Stimulated activated naive B cell treated with anti-CD40 and anti-IgM and Interleukin-4, amounts not matched to agents 10 μg/mL and 1 μg/mL and 100 μg/mL, for 72 hours (primary cell): ENCODE measurements at regions not wholly inside any gene's neighbourhood (a gene's known extent, or its start where the extent isn't known, plus 50 kb on each side); places are given as distances from the start of the nearest gene placed in this dataset.
"Not testable (repeated sequence)": the region's sequence is repeated elsewhere in the genome, so short reads cannot be mapped to it uniquely, and the experiment has no call there.

Source experiments
- ATAC-seq, 2 donors: fragments of 150-1000 bp; cut with Tn5 transposase; replicated peaks; 2 replicates each; pipeline ENCODE4 v1.10.0; 2021; ENCODE audit warnings: moderate library complexity in 1 of 2
- DNase-seq: peaks from one replicate; pipeline ENCODE4 v3.0.0; 2021
- H3K27ac Mint-ChIP-seq: one replicate; pipeline ENCODE4 v1.8.0; 2022; ENCODE audit warnings: mild to moderate bottlenecking, mixed read lengths
- H3K27me3 Mint-ChIP-seq, 2 donors: one replicate each; pipeline ENCODE4 v1.8.0; 2022; ENCODE audit warnings: mixed read lengths in 2 of 2
- H3K36me3 Mint-ChIP-seq, 2 donors: one replicate each; pipeline ENCODE4 v1.8.0; 2022; ENCODE audit warnings: mixed read lengths in 2 of 2, mild to moderate bottlenecking in 1 of 2
- H3K4me1 Mint-ChIP-seq, 2 donors: one replicate each; pipeline ENCODE4 v1.8.0; 2022; ENCODE audit warnings: mixed read lengths in 2 of 2, mild to moderate bottlenecking in 1 of 2
- H3K4me3 Mint-ChIP-seq, 2 donors: one replicate each; pipeline ENCODE4 v1.8.0; 2022; ENCODE audit warnings: mild to moderate bottlenecking in 2 of 2, mixed read lengths in 2 of 2, moderate library complexity in 1 of 2
- H3K9me3 Mint-ChIP-seq, 2 donors: one replicate each; pipeline ENCODE4 v1.8.0; 2022; ENCODE audit warnings: mixed read lengths in 2 of 2, mild to moderate bottlenecking in 1 of 2

DNA sequence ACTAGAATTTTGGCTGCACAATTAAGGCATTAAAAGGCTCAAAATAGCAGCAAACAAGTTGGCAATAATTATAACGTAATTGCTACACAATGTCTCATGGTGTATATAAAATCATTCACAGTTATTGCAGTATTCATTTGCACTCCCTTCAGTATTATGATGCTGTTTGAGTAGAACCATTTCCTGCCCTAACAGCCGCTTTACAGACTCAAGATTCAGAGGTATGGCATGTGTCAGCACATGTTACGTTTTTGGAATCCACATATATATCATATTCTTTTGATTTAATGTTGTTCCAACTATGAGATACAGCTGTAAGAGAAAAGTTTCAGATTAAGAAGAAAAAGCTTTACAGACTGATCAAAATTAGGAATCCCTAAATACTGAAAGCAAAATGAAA, 56.3 kb upstream of the NCKAP5 start:
- Mint-ChIP-seq H3K36me3 (no peaks in the 10 kb centered on the region), H3K27ac (no peak overlapping the region), H3K27me3 (no peaks in the 10 kb centered on the region), H3K4me1 (no peaks in the 10 kb centered on the region), H3K9me3 (peaks cover 11 to 31% of the 10 kb centered on the region in 2 donors), H3K4me3 (no peak overlapping the region)
- DNase-seq = no peak
- no peak for ATAC-seq

DNA sequence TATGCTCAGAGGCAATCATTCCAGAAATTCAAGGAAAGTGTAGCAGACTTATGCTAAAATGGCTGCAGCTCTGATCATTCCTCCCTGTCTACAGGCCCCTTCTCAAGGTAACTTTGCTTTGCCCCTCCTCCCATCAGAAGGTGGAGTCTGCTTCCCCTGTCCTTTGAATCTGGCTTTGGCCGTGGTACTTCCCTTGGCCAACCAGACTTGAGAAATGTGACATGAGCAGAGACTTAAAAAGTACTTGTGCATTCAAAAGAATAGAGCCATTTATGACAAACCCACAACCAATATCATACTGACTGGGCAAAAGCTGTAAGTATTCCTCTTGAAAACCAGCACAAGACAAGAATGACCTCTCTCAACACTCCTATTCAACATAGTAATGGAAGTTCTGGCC, 59.5 kb upstream of the NCKAP5 start:
- ATAC-seq = no peak
- no peaks in the 10 kb centered on the region for H3K36me3 Mint-ChIP-seq
- DNase-seq = no peak
- no peaks in the 10 kb centered on the region for H3K4me1 Mint-ChIP-seq
- no peak overlapping the region for H3K27ac Mint-ChIP-seq
- no peaks in the 10 kb centered on the region for H3K27me3 Mint-ChIP-seq
- peaks cover 10 to 27% of the 10 kb centered on the region in 2 donors for H3K9me3 Mint-ChIP-seq
- H3K4me3 Mint-ChIP-seq = no peak overlapping the region

- no peak overlapping the region for H3K27ac Mint-ChIP-seq
- no peak for DNase-seq
- no peaks in the 10 kb centered on the region for H3K27me3 Mint-ChIP-seq
- peaks cover 3 to 10% of the 10 kb centered on the region in 2 donors for H3K9me3 Mint-ChIP-seq
- no peak for ATAC-seq
- no peaks in the 10 kb centered on the region for H3K4me1 Mint-ChIP-seq
- H3K36me3 Mint-ChIP-seq = no peaks in the 10 kb centered on the region
- no peak overlapping the region for H3K4me3 Mint-ChIP-seq
Observed at GRCh38 chr2:133633309-133633708, 65.0 kb upstream of the NCKAP5 start.

DNA sequence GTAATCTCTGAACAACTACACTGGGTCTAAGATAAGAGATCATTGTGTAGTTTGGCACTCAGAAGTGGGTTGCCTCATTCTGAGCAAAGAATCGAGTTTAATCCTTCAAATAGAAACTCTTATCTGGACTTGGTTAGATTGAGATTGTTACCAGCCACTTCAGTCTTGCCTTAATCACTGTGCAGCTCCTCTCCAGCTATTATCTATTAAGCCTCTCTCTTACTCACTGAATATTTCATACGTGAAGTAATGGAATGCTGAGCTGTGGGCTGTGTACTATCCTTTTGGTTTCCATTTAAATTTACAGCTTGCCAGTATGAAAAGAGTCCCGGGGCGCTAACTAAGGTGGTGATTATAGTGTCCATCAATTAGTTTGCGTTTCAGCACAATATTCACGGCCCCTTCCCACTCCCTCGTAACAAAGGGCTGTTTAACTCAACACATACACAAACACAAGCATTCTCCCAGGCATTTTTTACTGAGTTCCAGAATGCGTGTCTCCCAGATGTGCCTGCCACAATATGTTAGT, 65.7 kb upstream of the NCKAP5 start:
- Mint-ChIP-seq H3K27ac (no peak overlapping the region), H3K9me3 (peaks cover 2 to 4% of the 10 kb centered on the region in 2 donors), H3K36me3 (no peaks in the 10 kb centered on the region), H3K27me3 (no peaks in the 10 kb centered on the region), H3K4me3 (no peak overlapping the region), H3K4me1 (no peaks in the 10 kb centered on the region)
- no peak for ATAC-seq
- no peak for DNase-seq

DNA sequence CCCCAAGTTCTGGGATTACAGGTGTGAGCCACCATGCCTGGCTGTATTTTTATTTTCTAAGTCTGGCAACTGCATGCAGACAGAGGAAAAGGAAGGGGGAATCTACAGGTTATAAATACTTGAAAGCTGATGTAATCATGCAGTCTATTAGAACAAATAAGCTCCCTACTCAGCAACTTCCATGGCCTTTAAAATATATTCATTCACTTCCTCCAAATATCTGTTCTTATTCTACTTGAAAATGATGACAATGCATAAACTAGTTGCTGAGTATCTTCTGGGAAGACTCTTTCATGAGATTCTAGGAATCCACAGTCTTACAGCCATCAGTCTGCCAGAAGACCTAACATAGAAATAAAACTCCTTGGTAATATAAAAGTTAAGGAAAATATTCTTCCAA, 66.9 kb upstream of the NCKAP5 start:
- peaks cover 0 to 4% of the 10 kb centered on the region in 2 donors for H3K9me3 Mint-ChIP-seq
- DNase-seq (no peak), ATAC-seq (no peak)
- no peak overlapping the region for H3K27ac Mint-ChIP-seq
- H3K27me3 Mint-ChIP-seq = no peaks in the 10 kb centered on the region
- no peak overlapping the region for H3K4me3 Mint-ChIP-seq
- no peaks in the 10 kb centered on the region for H3K4me1 Mint-ChIP-seq
- no peaks in the 10 kb centered on the region for H3K36me3 Mint-ChIP-seq

DNA sequence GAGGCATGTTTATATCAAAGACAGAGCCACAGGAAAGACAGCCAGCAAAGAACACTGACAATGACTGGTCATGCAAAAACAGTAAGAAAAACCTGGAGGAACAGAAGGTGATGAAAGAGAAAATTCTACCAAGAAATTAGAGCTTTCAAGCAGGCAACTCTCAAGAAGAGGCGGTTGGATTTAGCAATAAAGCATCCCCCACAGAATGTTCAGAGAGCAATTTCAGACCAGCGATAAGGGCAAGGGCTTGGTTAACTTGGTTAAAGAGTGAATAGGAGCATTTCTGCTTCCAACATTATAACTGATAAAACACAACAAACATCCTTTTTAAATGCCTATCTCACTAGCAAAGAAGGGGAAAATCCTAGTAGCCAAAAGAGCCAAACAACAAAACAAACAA, 68.0 kb upstream of the NCKAP5 start:
- Mint-ChIP-seq H3K4me3 (no peak overlapping the region), H3K4me1 (no peaks in the 10 kb centered on the region), H3K27me3 (no peaks in the 10 kb centered on the region), H3K9me3 (no peaks in the 10 kb centered on the region), H3K36me3 (no peaks in the 10 kb centered on the region), H3K27ac (no peak overlapping the region)
- ATAC-seq (no peak), DNase-seq (no peak)

GRCh38 chr2:133640103-133640502, 71.8 kb upstream of the NCKAP5 start:
- DNase-seq = no peak
- Mint-ChIP-seq H3K36me3 (no peaks in the 10 kb centered on the region), H3K4me1 (no peaks in the 10 kb centered on the region), H3K27ac (no peak overlapping the region), H3K4me3 (no peak overlapping the region), H3K27me3 (peaks cover 4 to 6% of the 10 kb centered on the region in 2 donors), H3K9me3 (peaks cover 0 to 1% of the 10 kb centered on the region in 2 donors)
- no peak for ATAC-seq

- Mint-ChIP-seq H3K4me1 (no peaks in the 10 kb centered on the region), H3K4me3 (no peak overlapping the region), H3K9me3 (peaks cover 0 to 1% of the 10 kb centered on the region in 2 donors), H3K36me3 (no peaks in the 10 kb centered on the region), H3K27ac (no peak overlapping the region), H3K27me3 (peaks cover 4 to 6% of the 10 kb centered on the region in 2 donors)
- ATAC-seq (no peak), DNase-seq (no peak)
Observed at GRCh38 chr2:133641497-133641896, 73.2 kb upstream of the NCKAP5 start.

DNA sequence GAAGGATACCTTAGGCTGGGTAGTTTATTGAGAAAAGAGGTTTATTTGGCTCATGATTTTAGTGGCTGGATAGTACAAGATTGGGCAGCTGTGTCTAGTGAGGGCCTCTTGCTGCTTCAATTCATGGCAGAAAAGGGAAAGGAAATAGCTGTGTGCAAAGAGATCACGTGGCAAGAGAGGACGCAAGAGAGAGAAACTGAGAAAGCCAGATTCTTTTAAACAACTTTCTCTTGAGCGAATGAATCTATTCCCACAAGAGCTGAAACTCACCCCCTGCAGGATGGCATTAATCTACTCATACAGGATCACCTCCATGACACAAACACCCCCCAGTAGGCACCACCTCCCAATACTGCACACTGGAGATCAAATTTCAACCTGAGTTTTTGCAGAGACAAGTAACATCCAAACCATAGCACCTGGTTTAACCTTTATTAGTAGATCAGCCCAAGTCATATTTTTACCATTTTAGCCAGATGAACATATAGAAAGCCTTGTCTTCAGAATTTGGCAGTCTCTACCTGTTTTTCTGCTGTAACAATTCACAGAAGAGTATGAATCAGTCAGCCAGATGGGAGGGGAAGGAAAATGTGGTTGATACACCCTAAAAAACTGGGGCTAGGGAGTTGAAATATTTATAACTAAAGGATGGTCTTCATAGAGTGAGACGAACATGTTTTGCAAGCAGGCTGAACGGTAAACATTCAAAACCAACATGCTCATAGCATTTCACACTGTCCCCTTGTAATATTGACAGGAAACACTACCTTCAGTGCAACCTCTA, 73.9 kb upstream of the NCKAP5 start:
- Mint-ChIP-seq H3K9me3 (peaks cover 0 to 1% of the 10 kb centered on the region in 2 donors), H3K27me3 (peaks cover 4 to 6% of the 10 kb centered on the region in 2 donors), H3K4me1 (no peaks in the 10 kb centered on the region), H3K27ac (no peak overlapping the region), H3K4me3 (no peak overlapping the region), H3K36me3 (no peaks in the 10 kb centered on the region)
- DNase-seq = no peak
- no peak for ATAC-seq

DNA sequence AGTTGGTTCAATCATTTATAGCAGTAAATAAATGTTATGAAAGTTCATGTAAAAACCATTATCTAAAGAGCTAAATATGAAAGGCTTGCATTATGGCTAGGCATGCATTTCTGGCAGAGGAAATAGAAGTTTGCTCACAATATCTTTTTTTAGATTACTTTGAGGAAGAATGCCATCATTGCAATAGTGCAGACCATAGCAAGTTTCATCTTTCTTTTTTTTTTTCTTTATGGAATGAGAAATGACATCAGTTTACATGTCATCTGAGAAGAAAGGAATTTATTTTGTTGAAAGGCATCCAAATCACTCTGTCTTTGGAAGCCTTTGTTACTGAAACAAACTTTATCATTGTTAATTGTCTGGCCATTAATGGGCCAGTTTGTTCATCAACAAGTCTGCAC, 74.5 kb upstream of the NCKAP5 start:
- peaks cover 4 to 6% of the 10 kb centered on the region in 2 donors for H3K27me3 Mint-ChIP-seq
- H3K36me3 Mint-ChIP-seq = no peaks in the 10 kb centered on the region
- H3K4me1 Mint-ChIP-seq = no peaks in the 10 kb centered on the region
- ATAC-seq (no peak), DNase-seq (no peak)
- no peak overlapping the region for H3K27ac Mint-ChIP-seq
- no peak overlapping the region for H3K4me3 Mint-ChIP-seq
- peaks cover 0 to 3% of the 10 kb centered on the region in 2 donors for H3K9me3 Mint-ChIP-seq

DNA sequence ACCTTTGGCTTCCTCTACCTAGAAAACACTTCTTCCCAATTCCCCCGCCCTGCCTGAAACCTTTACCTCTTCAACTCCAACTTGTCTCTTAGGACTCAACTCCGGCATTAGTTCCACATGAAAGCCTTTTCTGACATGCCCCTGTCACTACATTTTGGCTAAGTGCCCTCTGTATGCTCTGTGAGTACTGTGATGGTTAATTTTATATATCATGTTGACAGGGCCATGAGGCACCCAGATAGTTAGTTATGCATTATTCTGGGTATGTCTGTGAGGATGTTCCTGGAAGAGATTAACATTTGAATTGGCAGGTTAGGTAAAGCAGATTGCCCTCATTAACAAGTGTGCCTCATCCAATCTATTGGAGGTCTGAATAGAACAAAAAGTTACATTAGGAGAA, 75.6 kb upstream of the NCKAP5 start:
- no peak for DNase-seq
- Mint-ChIP-seq H3K36me3 (no peaks in the 10 kb centered on the region), H3K9me3 (peaks cover 0 to 3% of the 10 kb centered on the region in 2 donors), H3K4me1 (no peaks in the 10 kb centered on the region), H3K27ac (no peak overlapping the region), H3K27me3 (peaks cover 4 to 6% of the 10 kb centered on the region in 2 donors), H3K4me3 (no peak overlapping the region)
- no peak for ATAC-seq

- ATAC-seq (no peak), DNase-seq (no peak)
- Mint-ChIP-seq H3K4me3 (no peak overlapping the region), H3K27ac (no peak overlapping the region), H3K4me1 (no peaks in the 10 kb centered on the region), H3K9me3 (peaks cover 0 to 6% of the 10 kb centered on the region in 2 donors), H3K36me3 (peaks cover 0 to 2% of the 10 kb centered on the region in 2 donors), H3K27me3 (peaks cover 4 to 6% of the 10 kb centered on the region in 2 donors)
Observed at GRCh38 chr2:133644846-133645245, 76.6 kb upstream of the NCKAP5 start.

- not testable (repeated sequence) for H3K27me3 Mint-ChIP-seq, H3K9me3 Mint-ChIP-seq, H3K27ac Mint-ChIP-seq, H3K4me3 Mint-ChIP-seq, H3K36me3 Mint-ChIP-seq, H3K4me1 Mint-ChIP-seq, DNase-seq, ATAC-seq
Observed at GRCh38 chr2:133647386-133647785, 79.1 kb upstream of the NCKAP5 start.

DNA sequence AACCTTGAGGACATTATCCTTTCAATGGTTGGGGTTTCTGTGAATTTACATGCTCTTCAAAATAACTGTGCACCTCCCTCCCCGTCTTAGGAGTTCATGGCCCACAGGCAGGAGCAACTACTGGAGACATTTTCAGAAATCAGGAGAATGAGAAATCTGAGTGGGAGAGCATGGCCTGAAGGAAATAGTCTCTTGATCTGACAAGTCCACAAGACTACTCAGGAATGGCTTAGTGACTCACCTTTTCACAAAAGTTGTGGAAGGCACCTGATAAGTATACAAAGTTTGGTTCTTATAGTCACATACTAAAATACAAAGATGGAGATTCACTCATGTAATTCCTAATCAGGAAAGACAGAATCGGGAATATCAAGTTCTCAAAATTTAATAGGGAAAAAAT, 83.6 kb upstream of the NCKAP5 start:
- H3K36me3 Mint-ChIP-seq = peaks cover 0 to 2% of the 10 kb centered on the region in 2 donors
- H3K9me3 Mint-ChIP-seq = peaks cover 0 to 5% of the 10 kb centered on the region in 2 donors
- no peak overlapping the region for H3K27ac Mint-ChIP-seq
- no peaks in the 10 kb centered on the region for H3K4me1 Mint-ChIP-seq
- no peak overlapping the region for H3K4me3 Mint-ChIP-seq
- H3K27me3 Mint-ChIP-seq = no peaks in the 10 kb centered on the region
- ATAC-seq = no peak
- DNase-seq = no peak

GRCh38 chr2:133652398-133652797, 84.1 kb upstream of the NCKAP5 start:
- no peaks in the 10 kb centered on the region for H3K27me3 Mint-ChIP-seq
- no peak overlapping the region for H3K27ac Mint-ChIP-seq
- no peak for DNase-seq
- H3K36me3 Mint-ChIP-seq = peaks cover 0 to 2% of the 10 kb centered on the region in 2 donors
- H3K9me3 Mint-ChIP-seq = peaks cover 0 to 4% of the 10 kb centered on the region in 2 donors
- no peaks in the 10 kb centered on the region for H3K4me1 Mint-ChIP-seq
- no peak for ATAC-seq
- no peak overlapping the region for H3K4me3 Mint-ChIP-seq
